Hematopoietic multipotent progenitor cell treated with erythropoietin and hydrocortisone succinate and interleukin-3 and kit ligand, for 4 days (in vitro differentiated cells): ENCODE measurements at regions not wholly inside any gene's neighbourhood (a gene's known extent, or its start where the extent isn't known, plus 50 kb on each side); places are given as distances from the start of the nearest gene placed in this dataset.

Source experiments
- DNase-seq: peaks from one replicate; pipeline ENCODE4 v3.0.0-alpha.2; 2015

DNA sequence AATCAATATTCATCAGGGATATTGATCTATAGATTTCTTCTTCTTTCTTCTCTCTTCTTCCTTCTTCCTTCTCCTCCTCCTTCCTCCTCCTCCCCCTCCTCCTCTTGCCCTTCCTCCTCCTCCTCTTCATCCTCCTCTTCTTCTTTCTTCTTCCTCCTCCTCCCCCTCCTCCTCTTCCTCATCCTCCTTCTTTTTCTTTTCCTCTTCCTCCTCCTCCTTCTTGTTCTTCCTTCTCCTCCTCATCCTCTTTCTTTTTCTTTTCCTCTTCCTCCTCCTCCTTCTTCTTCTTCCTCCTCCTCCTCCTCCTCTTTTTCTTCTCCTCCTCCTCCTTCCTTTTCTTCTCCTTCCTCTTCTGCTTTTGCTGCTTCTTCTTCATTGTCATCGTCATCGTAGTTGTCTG lies 52.4 kb upstream of the SERINC1 start:
- DNase-seq: no peak

GRCh38 chr6:122530440-122531046 lies 58.9 kb upstream of the SERINC1 start:
- peak; percentile 82 for DNase-seq

DNA sequence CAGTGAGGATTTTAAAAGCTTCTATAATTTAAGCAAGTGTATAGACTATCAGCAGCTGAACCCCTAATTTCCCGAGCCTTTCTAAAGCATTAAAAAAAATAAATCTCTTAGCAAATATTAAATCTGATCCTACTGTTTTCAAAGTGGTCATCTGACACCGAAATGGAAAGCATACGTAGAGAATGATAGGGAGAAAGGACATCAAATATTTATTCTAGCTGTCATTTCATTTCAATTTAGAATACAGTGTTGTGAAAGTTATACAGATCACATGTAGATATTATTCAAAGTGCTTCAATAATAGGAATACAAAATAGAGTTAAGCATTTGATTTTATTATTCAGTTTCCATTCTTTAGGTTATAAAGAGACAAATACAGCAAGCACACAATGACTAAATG lies 61.9 kb upstream of the PKIB start:
- DNase-seq: no peak

DNA sequence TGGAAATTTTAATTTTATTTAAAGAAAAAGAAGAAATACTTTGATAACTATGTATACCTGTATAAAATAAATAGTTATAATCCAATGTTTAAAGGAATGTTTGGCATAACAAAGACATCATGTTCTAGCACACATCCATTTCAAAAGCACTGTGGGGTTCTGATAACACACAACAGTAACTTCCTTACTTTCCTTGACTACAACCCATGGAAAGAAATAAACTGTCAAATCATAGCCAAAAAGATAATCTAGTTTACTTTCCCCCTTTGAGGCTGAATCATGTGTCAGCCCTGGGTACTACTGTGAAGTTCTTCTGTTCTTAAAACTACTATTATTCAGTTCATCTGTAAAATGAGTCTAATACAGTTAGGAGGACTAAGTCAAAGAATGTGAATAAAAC lies 61.4 kb upstream of the PKIB start:
- DNase-seq: no peak

DNA sequence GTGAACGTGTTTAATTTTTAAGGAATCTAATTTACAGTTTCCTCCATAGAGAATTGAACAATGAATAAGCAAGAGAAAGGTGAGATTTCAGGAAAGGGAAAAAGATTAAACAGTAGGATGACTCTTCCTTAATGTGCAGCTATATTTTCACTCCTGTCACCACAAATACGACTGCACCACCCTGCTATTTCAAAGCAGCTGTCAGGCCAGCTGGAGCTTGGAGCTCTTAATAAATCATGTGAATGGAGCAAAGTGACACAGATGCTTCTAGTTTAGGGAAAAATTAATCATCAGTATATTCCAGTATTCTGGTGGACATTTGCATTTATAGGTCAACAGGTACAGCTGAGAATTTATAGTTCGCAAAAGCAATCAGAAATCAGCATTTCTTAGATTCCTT lies 56.5 kb upstream of the PKIB start:
- no peak for DNase-seq

DNA sequence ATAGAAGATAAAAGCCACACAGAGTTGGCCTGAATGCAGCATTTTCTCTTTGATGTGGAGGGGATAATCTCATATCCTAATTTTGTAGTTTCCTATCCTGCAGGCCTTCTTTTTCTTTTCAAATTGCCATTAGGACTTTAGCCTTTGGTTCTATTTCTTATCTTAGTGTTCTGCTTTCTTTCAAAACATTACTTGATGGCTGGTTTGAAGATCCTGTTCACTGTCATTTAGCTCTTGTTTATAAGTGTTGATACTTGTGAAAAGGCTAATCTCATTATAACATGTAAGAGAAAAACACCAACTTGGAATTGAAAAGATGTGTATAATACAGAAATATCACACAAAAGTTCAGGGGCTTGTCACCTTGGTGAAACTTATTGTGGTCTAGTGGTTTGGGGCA lies 54.6 kb upstream of the PKIB start:
- no peak for DNase-seq

GRCh38 chr6:122558080-122558479 lies 52.1 kb upstream of the PKIB start:
- no peak for DNase-seq
